HG03565 (cell line): ENCODE measurements at regions not wholly inside any gene's neighbourhood (a gene's known extent, or its start where the extent isn't known, plus 50 kb on each side); places are given as distances from the start of the nearest gene placed in this dataset.

Experiments used
- ATAC-seq: cut with Tn5 transposase; IDR thresholded peaks from one replicate; pipeline ENCODE4 v1.9.1; 2021; ENCODE audit warnings: mild to moderate bottlenecking, moderate library complexity; ENCODE audit not compliant: unreplicated experiment

- no peak for ATAC-seq
Measured at GRCh38 chr5:45195026-45195425, 386.3 kb downstream of the MRPS30 start.
